VCaP (cell line): ENCODE measurements at regions not wholly inside any gene's neighbourhood (a gene's known extent, or its start where the extent isn't known, plus 50 kb on each side); places are given as distances from the start of the nearest gene placed in this dataset.

ENCODE experiments used
- H3K27ac ChIP-seq: fragments of 450-650 bp; 2 replicates; pipeline ENCODE4 v1.5.1; 2017
- TF ChIP-seq, protein P1 (sequence below): fragments of 450-650 bp; conservative IDR thresholded peaks from 2 replicates; pipeline ENCODE4 v1.5.1; 2017; ENCODE audit warnings: mild to moderate bottlenecking, moderate library complexity

GRCh38 chr18:33803636-33804035, 225.6 kb downstream of the ASXL3 start:
- peak overlapping the region; percentile 82 for H3K27ac ChIP-seq

GRCh38 chr18:33802955-33803354, 224.9 kb downstream of the ASXL3 start:
- TF ChIP-seq, protein P1, sequence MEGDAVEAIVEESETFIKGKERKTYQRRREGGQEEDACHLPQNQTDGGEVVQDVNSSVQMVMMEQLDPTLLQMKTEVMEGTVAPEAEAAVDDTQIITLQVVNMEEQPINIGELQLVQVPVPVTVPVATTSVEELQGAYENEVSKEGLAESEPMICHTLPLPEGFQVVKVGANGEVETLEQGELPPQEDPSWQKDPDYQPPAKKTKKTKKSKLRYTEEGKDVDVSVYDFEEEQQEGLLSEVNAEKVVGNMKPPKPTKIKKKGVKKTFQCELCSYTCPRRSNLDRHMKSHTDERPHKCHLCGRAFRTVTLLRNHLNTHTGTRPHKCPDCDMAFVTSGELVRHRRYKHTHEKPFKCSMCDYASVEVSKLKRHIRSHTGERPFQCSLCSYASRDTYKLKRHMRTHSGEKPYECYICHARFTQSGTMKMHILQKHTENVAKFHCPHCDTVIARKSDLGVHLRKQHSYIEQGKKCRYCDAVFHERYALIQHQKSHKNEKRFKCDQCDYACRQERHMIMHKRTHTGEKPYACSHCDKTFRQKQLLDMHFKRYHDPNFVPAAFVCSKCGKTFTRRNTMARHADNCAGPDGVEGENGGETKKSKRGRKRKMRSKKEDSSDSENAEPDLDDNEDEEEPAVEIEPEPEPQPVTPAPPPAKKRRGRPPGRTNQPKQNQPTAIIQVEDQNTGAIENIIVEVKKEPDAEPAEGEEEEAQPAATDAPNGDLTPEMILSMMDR = no peak
- peak overlapping the region; percentile 82 for H3K27ac ChIP-seq

More at GRCh38 chr18:33803636-33804035, 225.6 kb downstream of the ASXL3 start:
- TF ChIP-seq, protein P1 = no peak
